Transverse colon (tissue), 4 donors: ENCODE measurements at regions not wholly inside any gene's neighbourhood (a gene's known extent, or its start where the extent isn't known, plus 50 kb on each side); places are given as distances from the start of the nearest gene placed in this dataset.

Experiments used
- CTCF ChIP-seq, 5 experiments: fragments of 200-600 bp in 3 of 5; fragments of 450-650 bp in 2 of 5; sonication (generic) in 3 of 5; IDR thresholded peaks; 1 replicate in 2 of 5; 2 replicates in 3 of 5; pipeline ENCODE4 v1.5.1; 2016 to 2017; ENCODE audit warnings: antibody characterized with exemption in 5 of 5, inconsistent platforms in 3 of 5, mild to moderate bottlenecking in 2 of 5, moderate library complexity in 1 of 5
- POLR2AphosphoS5 ChIP-seq, 3 donors: sonication (generic); formaldehyde crosslinking; IDR thresholded peaks; one replicate each; pipeline ENCODE4 v1.6.1; 2016; ENCODE audit warnings: antibody characterized with exemption in 3 of 3

GRCh38 chr5:156164306-156164705 lies 162.7 kb upstream of the SGCD start:
- TF ChIP-seq CTCF (IDR thresholded peaks at IDR 0.05) (no peak), POLR2AphosphoS5 (IDR thresholded peaks at IDR 0.05) (no peak)
